PC-3 (cell line): ENCODE measurements at regions not wholly inside any gene's neighbourhood (a gene's known extent, or its start where the extent isn't known, plus 50 kb on each side); places are given as distances from the start of the nearest gene placed in this dataset.

Experiments used
- ATAC-seq: fragments of 200-7000 bp; cut with Tn5 transposase; 2 replicates; pipeline ENCODE4 v1.9.1; 2020; ENCODE audit warnings: mild to moderate bottlenecking, moderate library complexity
- BruUV-seq: library from RNA; stranded (reverse); fragments of 400-500 nt; replicated peaks from 2 replicates; lab custom pipeline; 2021; lab: Mats Ljungman, UMichigan
- CTCF ChIA-PET: fragments of 300-600 bp; sonication (Branson Sonifier 250); formaldehyde crosslinking; loops from one replicate; lab custom pipeline; 2022; ENCODE audit warnings: antibody characterized with exemption; lab: Charles Lee
- POLR2A ChIA-PET: fragments of 300-600 bp; sonication (Branson Sonifier 250); formaldehyde crosslinking; loops from one replicate; lab custom pipeline; 2022; ENCODE audit warnings: antibody characterized with exemption; ENCODE audit not compliant: unreplicated experiment; lab: Charles Lee
- DNase-seq: peaks from one replicate; pipeline ENCODE4 v3.0.0-alpha.2; 2015
- H2AFZ ChIP-seq: fragments of 300-600 bp; sonication (generic); 2 replicates; pipeline ENCODE4 v1.6.0; 2016; ENCODE audit warnings: antibody characterized with exemption, low read length
- H3F3A ChIP-seq: fragments of 300-600 bp; sonication (generic); one replicate; pipeline ENCODE4 v1.6.0; 2017; ENCODE audit warnings: antibody characterized with exemption, low read length, control low read depth, mild to moderate bottlenecking; ENCODE audit not compliant: unreplicated experiment
- H3K27ac ChIP-seq: fragments of 300-600 bp; sonication (generic); 2 replicates; pipeline ENCODE4 v1.5.1; 2016; ENCODE audit warnings: mild to moderate bottlenecking, low read length
- H3K27me3 ChIP-seq: fragments of 300-600 bp; sonication (generic); 2 replicates; pipeline ENCODE4 v1.6.1; 2016; ENCODE audit warnings: low read length, mixed read lengths
- H3K36me3 ChIP-seq: fragments of 300-600 bp; sonication (generic); 2 replicates; pipeline ENCODE4 v1.6.1; 2016; ENCODE audit warnings: low read depth, mixed run types, low read length, mixed read lengths
- H3K4me1 ChIP-seq: fragments of 300-600 bp; sonication (generic); 2 replicates; pipeline ENCODE4 v1.5.1; 2016; ENCODE audit warnings: low read length; ENCODE audit not compliant: insufficient read depth
- H3K4me2 ChIP-seq: fragments of 300-600 bp; sonication (generic); 2 replicates; pipeline ENCODE4 v1.6.0; 2016; ENCODE audit warnings: low read length
- H3K4me3 ChIP-seq: fragments of 300-600 bp; sonication (generic); 2 replicates; pipeline ENCODE4 v1.5.1; 2016; ENCODE audit warnings: mild to moderate bottlenecking, low read length, mixed read lengths
- H3K79me2 ChIP-seq: fragments of 300-600 bp; sonication (generic); 2 replicates; pipeline ENCODE4 v1.6.1; 2017; ENCODE audit warnings: low read length, mixed read lengths
- H3K9ac ChIP-seq: fragments of 300-600 bp; sonication (generic); 2 replicates; pipeline ENCODE4 v1.6.0; 2016; ENCODE audit warnings: mild to moderate bottlenecking, low read length
- H3K9me2 ChIP-seq: fragments of 300-600 bp; sonication (generic); replicated peaks from 2 replicates; pipeline ENCODE4 v1.6.1; 2016; ENCODE audit warnings: mixed run types, low read length, mixed read lengths
- H3K9me3 ChIP-seq: fragments of 300-600 bp; sonication (generic); 2 replicates; pipeline ENCODE4 v1.6.1; 2016; ENCODE audit warnings: low read length, mixed read lengths
- H4K20me1 ChIP-seq: fragments of 300-600 bp; sonication (generic); 2 replicates; pipeline ENCODE4 v1.6.1; 2016; ENCODE audit warnings: low read length, mixed read lengths
- EZH2 ChIP-seq: fragments of 300-600 bp; sonication (generic); IDR thresholded peaks from one replicate; pipeline ENCODE4 v1.6.1; 2017; ENCODE audit warnings: antibody characterized with exemption, mild to moderate bottlenecking, low read length; ENCODE audit not compliant: unreplicated experiment
- EZH2phosphoT487 ChIP-seq: fragments of 300-600 bp; sonication (generic); IDR thresholded peaks from 2 replicates; pipeline ENCODE4 v1.6.1; 2018; ENCODE audit warnings: mild to moderate bottlenecking, antibody characterized with exemption, low read length, borderline replicate concordance
- intact Hi-C: fragments of 100-400 bp; cut with micrococcal nuclease; formaldehyde crosslinking; loops from 2 replicates; pipeline ENCODE4 v1.9.0; 2023
- TF ChIP-seq, protein P1 (sequence below): fragments of 300-600 bp; sonication (generic); conservative IDR thresholded peaks from 2 replicates; pipeline ENCODE4 v1.5.1; 2017; ENCODE audit warnings: antibody characterized with exemption, low read depth, mild to moderate bottlenecking, low read length

DNA sequence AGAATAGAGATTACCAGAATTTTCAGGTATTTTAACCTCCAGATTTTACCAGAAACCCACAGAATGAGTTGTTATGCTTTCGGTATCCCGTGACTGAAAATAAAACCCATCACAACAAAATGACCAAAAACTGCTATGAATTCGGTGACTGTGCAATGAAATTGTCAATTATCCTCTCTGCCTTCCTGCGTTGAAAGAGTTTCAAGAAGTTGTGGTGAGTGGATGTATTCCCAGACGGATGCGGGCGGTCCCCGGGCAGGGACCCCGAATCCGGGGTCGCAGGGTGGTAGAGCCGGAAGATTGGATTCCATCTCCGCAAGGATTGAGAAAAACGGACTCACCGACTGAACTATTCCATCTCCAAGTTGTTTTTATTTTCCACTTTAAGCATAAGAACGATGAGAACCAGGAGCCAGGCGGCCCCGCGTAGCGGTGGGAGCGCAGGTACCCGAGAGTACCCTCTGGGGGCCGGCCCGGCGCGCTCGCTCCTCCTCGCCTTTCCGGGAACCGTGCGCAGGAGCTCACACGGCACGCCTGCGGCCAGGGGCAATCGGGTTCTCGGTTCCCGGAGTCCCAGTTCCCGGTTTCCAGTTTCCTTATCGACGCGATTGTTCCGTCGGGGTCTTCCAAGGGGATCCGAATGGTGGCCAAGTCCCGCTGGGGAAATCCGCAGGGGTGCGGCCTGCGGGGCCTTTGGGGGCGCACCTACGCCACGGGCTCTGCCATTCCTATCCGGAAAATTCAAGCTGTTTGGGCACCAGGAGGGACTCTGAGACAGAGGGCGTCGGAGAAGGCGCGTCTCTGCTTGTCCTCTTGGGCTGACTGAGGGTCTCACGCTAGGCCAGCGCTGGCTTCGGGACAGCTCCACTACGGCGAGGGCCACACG is 104.9 kb upstream of the PRDM1 start:
- no peak for ATAC-seq
- Histone ChIP-seq H3F3A (no peaks in the 10 kb centered on the region), H3K4me1 (no peaks in the 10 kb centered on the region), H3K9me3 (no peaks in the 10 kb centered on the region), H3K4me3 (no peak overlapping the region), H3K9me2 (no peaks in the 10 kb centered on the region), H3K9ac (no peak overlapping the region), H2AFZ (no peak overlapping the region), H3K79me2 (no peaks in the 10 kb centered on the region), H3K4me2 (no peak overlapping the region), H4K20me1 (no peaks in the 10 kb centered on the region), H3K36me3 (no peaks in the 10 kb centered on the region), H3K27ac (no peak overlapping the region), H3K27me3 (no peaks in the 10 kb centered on the region)
- ChIA-PET CTCF (no interaction called here), POLR2A (no interaction called here)
- no peak for DNase-seq
- BruUV-seq = no TSS peak
- intact Hi-C loops = no loop called here
- TF ChIP-seq EZH2phosphoT487 = no peak
- TF ChIP-seq, protein P1, sequence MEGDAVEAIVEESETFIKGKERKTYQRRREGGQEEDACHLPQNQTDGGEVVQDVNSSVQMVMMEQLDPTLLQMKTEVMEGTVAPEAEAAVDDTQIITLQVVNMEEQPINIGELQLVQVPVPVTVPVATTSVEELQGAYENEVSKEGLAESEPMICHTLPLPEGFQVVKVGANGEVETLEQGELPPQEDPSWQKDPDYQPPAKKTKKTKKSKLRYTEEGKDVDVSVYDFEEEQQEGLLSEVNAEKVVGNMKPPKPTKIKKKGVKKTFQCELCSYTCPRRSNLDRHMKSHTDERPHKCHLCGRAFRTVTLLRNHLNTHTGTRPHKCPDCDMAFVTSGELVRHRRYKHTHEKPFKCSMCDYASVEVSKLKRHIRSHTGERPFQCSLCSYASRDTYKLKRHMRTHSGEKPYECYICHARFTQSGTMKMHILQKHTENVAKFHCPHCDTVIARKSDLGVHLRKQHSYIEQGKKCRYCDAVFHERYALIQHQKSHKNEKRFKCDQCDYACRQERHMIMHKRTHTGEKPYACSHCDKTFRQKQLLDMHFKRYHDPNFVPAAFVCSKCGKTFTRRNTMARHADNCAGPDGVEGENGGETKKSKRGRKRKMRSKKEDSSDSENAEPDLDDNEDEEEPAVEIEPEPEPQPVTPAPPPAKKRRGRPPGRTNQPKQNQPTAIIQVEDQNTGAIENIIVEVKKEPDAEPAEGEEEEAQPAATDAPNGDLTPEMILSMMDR = no peak
- TF ChIP-seq EZH2 = no peak

DNA sequence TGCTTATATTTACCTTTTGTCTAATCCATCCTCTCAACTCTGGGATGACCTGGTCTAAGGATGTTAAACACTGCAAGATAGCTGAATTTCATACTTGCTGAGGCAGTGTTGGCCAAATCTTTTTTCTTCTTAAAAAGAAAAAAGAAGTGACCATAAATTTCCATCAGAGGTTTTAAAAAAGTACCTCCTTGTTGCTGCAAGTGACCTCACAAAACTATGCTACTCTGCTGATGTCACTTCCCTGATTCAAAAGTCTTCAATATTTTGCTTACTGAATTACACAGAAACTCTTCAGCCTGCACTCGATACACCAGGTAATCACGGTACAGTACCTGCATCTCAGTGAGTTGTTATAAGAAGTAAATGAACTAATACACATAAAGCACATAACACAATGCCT is 107.2 kb upstream of the PRDM1 start:
- DNase-seq (no peak), ATAC-seq (no peak)
- H3K27me3 ChIP-seq = no peaks in the 10 kb centered on the region
- no peak overlapping the region for H3K4me2 ChIP-seq
- BruUV-seq = no TSS peak
- no peak overlapping the region for H2AFZ ChIP-seq
- TF ChIP-seq, protein P1 = no peak
- no peak for TF ChIP-seq EZH2
- TF ChIP-seq EZH2phosphoT487 = no peak
- POLR2A ChIA-PET = no interaction called here
- H3K4me1 ChIP-seq = no peaks in the 10 kb centered on the region
- intact Hi-C loops = no loop called here
- H3K9me3 ChIP-seq = no peaks in the 10 kb centered on the region
- no peaks in the 10 kb centered on the region for H4K20me1 ChIP-seq
- CTCF ChIA-PET = no interaction called here
- H3F3A ChIP-seq = no peaks in the 10 kb centered on the region
- no peaks in the 10 kb centered on the region for H3K9me2 ChIP-seq
- no peaks in the 10 kb centered on the region for H3K36me3 ChIP-seq
- H3K27ac ChIP-seq = no peak overlapping the region
- no peaks in the 10 kb centered on the region for H3K79me2 ChIP-seq
- H3K4me3 ChIP-seq = no peak overlapping the region
- no peak overlapping the region for H3K9ac ChIP-seq

DNA sequence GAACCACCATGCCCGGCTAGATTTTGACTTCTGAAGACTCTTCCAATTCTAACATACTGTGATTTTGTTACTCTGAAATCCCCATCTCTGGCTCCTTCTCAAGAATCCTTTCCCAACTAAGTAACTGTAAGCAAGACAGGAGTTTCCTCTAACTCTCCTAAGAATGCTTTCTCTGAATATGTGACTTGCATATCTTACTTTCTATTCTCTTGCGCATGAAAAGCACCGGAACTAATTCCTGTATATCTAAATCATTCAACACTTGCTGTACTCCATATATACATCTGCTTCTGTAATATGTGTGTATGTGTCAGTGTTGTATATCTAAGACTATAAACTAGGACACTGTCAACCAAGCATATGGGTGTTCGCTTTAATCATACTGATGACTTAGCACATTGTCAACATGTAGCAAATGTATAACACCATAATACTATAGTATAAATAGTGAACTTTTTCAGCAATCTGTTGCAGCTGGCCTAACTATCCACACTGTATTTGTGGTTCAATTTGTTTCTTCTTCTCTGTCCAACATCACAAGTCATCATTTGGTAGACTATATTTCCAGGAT is 108.1 kb upstream of the PRDM1 start:
- Histone ChIP-seq H3K9ac (no peak overlapping the region), H3K4me2 (no peak overlapping the region), H3K4me1 (no peaks in the 10 kb centered on the region), H4K20me1 (no peaks in the 10 kb centered on the region), H3K79me2 (no peaks in the 10 kb centered on the region), H3K27me3 (no peaks in the 10 kb centered on the region), H3K27ac (no peak overlapping the region), H3K9me3 (no peaks in the 10 kb centered on the region), H3F3A (no peaks in the 10 kb centered on the region), H3K36me3 (no peaks in the 10 kb centered on the region), H2AFZ (no peak overlapping the region), H3K9me2 (no peaks in the 10 kb centered on the region), H3K4me3 (no peak overlapping the region)
- ChIA-PET CTCF (no interaction called here), POLR2A (interaction anchor here (0.7 kb wide), 1 partner anchor 189 kb away, joined by 3 read pairs; no protein-coding TSS in a partner anchor)
- DNase-seq (no peak), ATAC-seq (no peak)
- intact Hi-C loops = no loop called here
- no peak for TF ChIP-seq EZH2
- TF ChIP-seq EZH2phosphoT487 = no peak
- TF ChIP-seq, protein P1 = no peak
- BruUV-seq = no TSS peak
